KBM-7 (cell line): ENCODE measurements at regions not wholly inside any gene's neighbourhood (a gene's known extent, or its start where the extent isn't known, plus 50 kb on each side); places are given as distances from the start of the nearest gene placed in this dataset.

Experiments
- DNase-seq: peaks from one replicate; pipeline ENCODE4 v3.0.0-alpha.2; 2015
- in situ Hi-C: fragments of 300-500 bp; cut with MboI; formaldehyde crosslinking; loops from 2 replicates; pipeline ENCODE4 v1.14.3; 2020; ENCODE audit warnings: low sequenced_read_pairs, low pct_unique_long_range_greater_than_20kb, mixed read lengths

GRCh38 chr11:88448131-88448670 lies 110.7 kb upstream of the CTSC start:
- DNase-seq: no peak

DNA sequence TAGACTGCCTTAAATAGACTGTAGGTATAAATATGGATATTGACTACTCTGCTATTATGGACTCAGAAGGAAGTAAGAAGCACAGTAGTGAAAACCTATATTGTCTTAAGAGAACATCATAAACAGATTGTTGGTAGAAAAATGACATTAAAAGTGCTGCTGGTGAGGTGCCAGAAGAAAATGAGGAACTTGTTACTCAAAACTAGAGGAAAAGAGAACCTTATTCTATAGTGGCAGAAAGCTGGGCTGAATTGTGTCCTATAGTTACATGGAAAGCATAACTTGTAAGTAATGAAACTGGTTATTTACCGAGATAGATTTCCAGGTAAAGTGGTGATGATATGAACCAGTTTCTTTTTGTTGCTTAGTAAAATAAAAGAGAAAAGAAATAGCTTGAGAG lies 109.7 kb upstream of the CTSC start:
- DNase-seq: peak; percentile 46
- in situ Hi-C loops: no loop called here

More at GRCh38 chr11:88448131-88448670, 110.7 kb upstream of the CTSC start:
- in situ Hi-C loops: no loop called here

- in situ Hi-C loops: no loop called here
- no peak for DNase-seq
These were observed 101.8 kb upstream of the CTSC start for GRCh38 chr11:88439356-88439755.

GRCh38 chr11:88438721-88439120 lies 101.2 kb upstream of the CTSC start:
- in situ Hi-C loops: no loop called here
- no peak for DNase-seq

- in situ Hi-C loops: no loop called here
- DNase-seq: no peak
These were observed 97.9 kb upstream of the CTSC start for GRCh38 chr11:88435415-88435814.

DNA sequence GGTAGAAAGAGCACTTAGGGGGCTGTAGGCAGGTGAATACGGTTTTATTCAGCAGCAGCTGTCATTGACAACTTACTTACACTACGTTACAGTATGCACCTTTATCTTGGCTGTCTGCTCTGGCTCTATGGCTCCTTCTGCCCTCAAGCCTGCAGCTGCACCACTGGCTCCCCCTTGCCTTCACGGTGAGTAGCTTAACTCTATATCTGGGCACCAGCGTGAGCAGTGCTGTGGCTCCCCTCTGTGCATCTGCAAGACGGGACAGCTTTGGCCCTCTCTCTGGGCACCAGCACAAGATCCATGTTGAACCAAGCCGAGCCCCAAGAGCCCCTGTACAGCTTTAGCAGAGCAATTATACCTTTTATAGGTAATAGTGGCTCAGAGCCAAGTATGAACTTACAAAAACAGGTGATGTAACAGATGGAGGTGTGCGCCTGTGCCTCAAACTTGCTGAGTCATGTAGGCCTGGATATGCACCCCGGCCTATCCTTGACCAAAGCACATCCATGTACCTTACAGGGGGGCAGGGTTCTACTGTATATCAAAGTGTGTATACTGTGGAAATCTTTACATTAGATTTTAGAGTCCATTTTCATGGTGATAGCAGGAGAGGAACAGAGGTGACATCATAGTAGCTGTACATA lies 96.9 kb upstream of the CTSC start:
- no peak for DNase-seq
- in situ Hi-C loops: no loop called here

- in situ Hi-C loops: no loop called here
- DNase-seq: no peak
These were observed 96.1 kb upstream of the CTSC start for GRCh38 chr11:88433536-88434230.

DNA sequence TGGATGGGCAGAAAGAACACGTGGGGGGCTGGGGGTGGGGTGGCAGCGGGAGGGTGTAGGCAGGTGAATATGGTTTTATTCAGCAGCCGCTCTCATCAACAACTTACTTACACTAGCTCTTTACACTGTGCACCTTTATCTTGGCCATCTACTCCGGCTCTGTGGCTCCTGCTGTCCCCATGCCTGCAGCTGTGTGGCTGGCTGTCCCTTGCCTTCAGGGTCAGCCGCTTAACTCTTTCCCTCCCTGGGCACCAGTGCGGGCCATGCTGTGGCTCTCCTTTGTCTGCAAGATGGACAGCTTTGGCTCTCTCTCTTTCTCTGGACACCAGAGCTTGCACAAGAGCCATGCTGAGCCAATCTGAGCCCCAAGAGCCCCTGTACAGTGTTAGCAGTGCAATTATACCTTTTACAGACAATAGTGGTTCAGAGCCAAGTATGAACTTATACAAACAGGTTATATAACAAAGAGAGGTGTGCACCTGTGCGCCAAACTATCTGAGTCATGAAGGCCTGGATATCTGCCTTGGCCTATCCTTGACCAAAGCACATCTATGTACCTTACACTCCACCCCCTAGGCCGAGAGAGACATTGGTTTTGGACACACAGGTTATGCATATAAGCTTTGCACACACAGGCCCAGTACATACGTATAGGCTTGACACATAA lies 94.3 kb upstream of the CTSC start:
- in situ Hi-C loops: no loop called here

DNA sequence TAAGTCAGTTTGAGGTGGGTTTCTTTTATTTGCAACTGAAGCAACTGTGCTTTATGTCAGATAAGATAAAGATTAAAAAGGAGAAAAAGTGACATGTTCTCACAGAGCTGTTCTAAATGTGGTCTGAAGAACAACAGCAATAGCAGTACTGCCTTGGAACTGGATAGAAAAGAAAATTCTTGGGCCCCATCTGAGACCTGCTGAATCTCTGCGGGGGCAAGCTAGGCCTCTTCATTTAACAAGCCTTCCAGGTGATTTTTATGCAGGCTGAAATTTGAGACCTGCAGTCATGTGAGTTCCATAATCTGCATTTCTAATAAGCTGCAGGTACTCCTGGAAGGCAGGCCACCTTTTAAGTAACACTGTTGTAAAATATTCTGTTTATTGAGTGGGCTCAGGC lies 91.4 kb upstream of the CTSC start:
- no peak for DNase-seq
- in situ Hi-C loops: no loop called here

More for the DNA sequence above, 94.3 kb upstream of the CTSC start:
- no peak for DNase-seq

DNA sequence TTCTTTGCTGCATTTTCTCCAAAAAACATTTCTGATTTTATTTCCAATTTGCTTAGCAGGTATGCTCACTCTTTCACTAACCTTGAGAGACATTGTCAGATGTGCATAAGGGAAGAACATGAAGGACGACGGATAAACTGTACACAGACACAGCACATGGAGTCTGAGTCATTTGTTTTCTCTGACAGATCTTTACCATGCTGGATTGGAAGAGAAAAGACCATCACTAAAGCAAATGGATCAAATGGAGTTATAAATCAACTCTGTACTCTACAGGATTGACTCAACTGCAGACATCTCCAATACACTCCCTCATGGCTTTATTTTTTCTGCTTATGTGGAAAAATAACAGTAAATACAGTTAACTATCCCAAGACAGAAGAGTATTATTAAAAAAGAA lies 90.2 kb upstream of the CTSC start:
- in situ Hi-C loops: no loop called here
- DNase-seq: no peak

DNA sequence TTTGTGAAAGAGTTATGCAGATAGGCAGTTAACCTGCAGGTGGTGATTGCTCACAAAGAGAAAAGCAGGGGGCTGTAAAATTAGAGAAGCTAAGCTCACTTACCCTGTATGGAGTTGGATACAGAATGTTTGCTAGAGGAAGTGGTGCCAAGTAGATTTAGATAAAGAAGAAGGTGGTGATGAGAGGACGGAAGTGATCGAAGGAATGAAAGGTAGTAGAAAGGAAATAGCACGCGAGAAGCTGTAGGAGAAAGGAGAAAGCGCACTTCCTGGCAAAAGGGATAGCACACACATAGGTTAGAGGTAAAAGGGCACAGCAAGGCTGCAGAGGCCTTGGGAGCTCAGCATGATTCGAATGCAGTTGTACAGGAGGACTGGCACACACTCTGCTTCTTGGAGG lies 87.3 kb upstream of the CTSC start:
- in situ Hi-C loops: no loop called here
- peak; percentile 45 for DNase-seq

DNA sequence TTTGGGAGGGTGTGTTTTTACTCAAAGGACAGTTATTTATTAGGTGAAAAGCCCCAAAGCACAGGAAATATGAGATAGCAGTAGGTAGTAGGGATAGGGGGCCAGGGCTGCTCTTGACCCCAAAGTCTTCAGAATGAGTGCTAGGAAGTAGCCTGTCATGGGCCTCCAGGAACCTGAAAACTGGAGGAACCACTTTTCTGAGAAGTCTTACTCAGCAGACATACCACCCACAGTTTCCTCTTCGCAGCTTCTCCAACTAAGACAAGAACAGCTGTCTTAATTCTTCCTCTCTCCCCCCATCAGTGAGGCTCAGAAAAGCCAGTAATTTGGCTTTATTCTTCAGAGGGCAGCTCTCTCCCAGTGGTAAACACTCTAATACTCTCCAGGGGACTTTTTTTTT lies 84.0 kb upstream of the CTSC start:
- peak; percentile 80 for DNase-seq
- in situ Hi-C loops: no loop called here

- peak; percentile 62 for DNase-seq
- in situ Hi-C loops: no loop called here
These were observed 82.7 kb upstream of the CTSC start for GRCh38 chr11:88420165-88420791.

DNA sequence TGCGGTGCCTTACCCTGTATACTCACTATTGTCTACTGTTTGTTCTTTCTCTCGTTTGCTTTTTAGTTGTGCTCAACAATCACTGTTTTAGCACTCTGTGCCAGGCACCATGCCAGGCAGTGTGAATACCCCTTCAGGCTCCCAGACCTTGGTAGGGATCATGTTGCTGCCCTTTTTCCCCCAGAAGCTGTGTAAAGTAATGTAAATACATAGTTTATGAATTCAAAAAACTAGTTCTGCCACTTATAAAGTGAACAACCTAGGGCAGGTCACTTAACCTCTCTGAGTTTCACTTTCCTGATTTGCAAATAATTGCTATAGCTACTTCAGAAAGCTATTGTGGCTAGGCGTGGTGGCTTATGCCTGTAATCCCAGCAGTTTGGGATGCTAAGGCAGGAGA lies 81.0 kb upstream of the CTSC start:
- in situ Hi-C loops: no loop called here
- no peak for DNase-seq

DNA sequence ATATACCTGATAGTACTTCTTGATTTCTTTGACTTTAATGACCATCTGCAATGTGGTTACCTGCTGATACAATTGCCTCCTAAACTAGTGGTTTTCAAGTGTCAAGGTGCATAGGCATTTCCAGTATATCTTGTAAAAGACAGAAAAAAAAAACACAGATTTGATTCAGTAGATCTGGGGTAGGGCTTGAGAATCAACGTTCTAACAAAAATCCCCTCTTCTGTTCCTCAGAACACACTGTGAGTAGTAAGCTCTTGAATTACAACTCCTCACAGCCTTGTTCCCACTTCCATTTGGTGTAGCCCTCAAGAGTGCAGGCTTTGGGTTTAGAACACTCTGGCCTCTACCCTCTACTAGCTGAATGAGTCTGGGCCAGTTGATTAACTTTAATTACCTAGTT lies 78.0 kb upstream of the CTSC start:
- DNase-seq: no peak
- in situ Hi-C loops: no loop called here

DNA sequence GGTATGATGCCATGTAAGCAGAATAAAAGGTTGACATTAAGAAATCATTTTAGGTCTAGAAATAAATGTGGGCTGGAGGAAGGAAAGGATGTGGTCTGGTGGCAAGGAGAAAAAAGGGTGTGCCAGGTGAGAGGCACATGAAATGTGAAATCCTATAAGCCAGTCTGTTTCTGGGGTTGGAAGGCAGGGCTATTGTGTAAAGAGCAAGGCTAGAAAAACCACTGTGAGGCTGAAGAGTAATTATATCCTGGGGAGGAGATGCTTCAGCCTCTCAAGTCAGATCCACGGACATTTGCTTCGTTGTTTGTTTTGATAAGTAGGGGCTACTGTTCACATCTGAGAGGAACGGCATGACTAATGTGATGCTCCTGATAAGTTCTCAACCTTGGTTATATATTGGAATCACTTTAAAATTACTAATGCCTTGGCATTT lies 77.5 kb upstream of the CTSC start:
- peak; percentile 71 for DNase-seq

DNA sequence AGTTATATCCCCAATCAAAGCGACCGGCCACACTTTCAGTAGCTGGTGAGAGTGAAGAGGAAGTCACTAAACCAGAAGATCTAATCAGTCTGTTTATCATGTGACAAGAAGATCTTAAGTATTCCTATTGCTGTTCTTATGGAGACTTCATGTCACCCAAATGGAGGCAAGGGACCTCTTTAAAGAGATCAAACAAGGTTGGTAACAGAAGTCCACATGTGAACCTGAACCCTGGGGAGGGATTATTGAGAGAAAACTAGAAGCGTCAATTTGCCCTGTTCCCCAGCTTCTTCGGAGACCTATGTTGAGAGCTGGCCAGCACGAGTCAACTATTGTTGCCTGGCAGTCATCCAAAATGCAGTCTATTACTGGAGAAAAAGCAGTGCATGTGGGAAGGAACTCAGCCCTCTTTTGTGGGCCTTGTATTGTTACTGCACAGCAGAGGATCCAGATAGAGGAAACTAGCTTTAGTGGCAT lies 76.9 kb upstream of the CTSC start:
- DNase-seq: peak; percentile 94
- in situ Hi-C loops: no loop called here

More for the DNA sequence above, 77.5 kb upstream of the CTSC start:
- in situ Hi-C loops: no loop called here

- no peak for DNase-seq
- in situ Hi-C loops: no loop called here
These were observed 73.7 kb upstream of the CTSC start for GRCh38 chr11:88411265-88411664.

- in situ Hi-C loops: no loop called here
- DNase-seq: no peak
These were observed 73.1 kb upstream of the CTSC start for GRCh38 chr11:88410656-88411055.

DNA sequence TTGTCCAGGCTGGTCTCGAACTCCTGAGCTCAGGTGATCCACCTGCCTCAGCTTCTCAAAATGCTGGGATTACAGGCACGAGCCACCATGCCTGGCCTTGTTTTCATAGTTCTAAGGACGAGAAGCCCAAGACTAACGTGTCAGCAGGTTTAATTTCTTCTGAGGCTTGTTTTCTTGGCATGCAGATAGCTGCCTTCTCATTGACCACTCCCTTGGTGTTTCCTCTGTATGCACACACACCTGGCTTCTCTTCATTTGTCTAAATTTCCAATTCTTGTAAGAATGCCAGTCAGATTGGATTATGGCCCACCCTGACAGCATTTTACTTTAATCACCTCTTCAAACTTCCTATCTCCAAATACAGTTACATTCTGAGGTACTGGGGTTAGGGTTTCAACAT lies 72.5 kb upstream of the CTSC start:
- DNase-seq: no peak
- in situ Hi-C loops: no loop called here
